Endothelial cell of umbilical vein (primary cell): ENCODE measurements at regions not wholly inside any gene's neighbourhood (a gene's known extent, or its start where the extent isn't known, plus 50 kb on each side); places are given as distances from the start of the nearest gene placed in this dataset.

Source experiments
- BruUV-seq: library from RNA; stranded (reverse); fragments of 400-500 nt; replicated peaks from 2 replicates; lab custom pipeline; 2021; lab: Mats Ljungman, UMichigan
- CTCF ChIA-PET: fragments of 300-600, 350-600 bp; sonication (Branson Sonifier 250); formaldehyde crosslinking; loops from one replicate; lab custom pipeline; 2021; ENCODE audit warnings: antibody characterized with exemption, inconsistent platforms; lab: Charles Lee
- POLR2A ChIA-PET: fragments of 300-600, 350-600 bp; sonication (Branson Sonifier 250); formaldehyde crosslinking; loops from one replicate; lab custom pipeline; 2021; ENCODE audit warnings: antibody characterized with exemption, inconsistent platforms; lab: Charles Lee
- DNase-seq: peaks from one replicate; pipeline ENCODE4 v3.0.0-alpha.2; 2011; ENCODE audit warnings: low read depth, low spot score
- FAIRE-seq: peaks from 2 replicates; lab custom pipeline; 2011; peaks lifted over from hg19 to GRCh38; lab: Jason Lieb, UNC
- H2AFZ ChIP-seq: 2 replicates; pipeline ENCODE4 v1.6.0; 2012; ENCODE audit warnings: low read depth, low read length, control low read depth, inconsistent platforms
- H3K27ac ChIP-seq: 2 replicates; pipeline ENCODE4 v1.5.1; 2011; ENCODE audit warnings: low read depth, mild to moderate bottlenecking, control low read depth, low read length, moderate library complexity; ENCODE audit not compliant: insufficient read depth
- H3K27me3 ChIP-seq, 2 experiments: 2 replicates each; pipeline versions ENCODE4 v1.6.0 to v1.6.1; 2011; ENCODE audit warnings: low read length in 2 of 2, mixed read lengths in 1 of 2; ENCODE audit not compliant: control insufficient read depth in 2 of 2, insufficient read depth in 2 of 2
- H3K36me3 ChIP-seq, 2 experiments: 2 replicates in 1 of 2; 3 replicates in 1 of 2; pipeline ENCODE4 v1.5.1; 2011; ENCODE audit warnings: low read length in 2 of 2, mild to moderate bottlenecking in 1 of 2, moderate library complexity in 1 of 2; ENCODE audit not compliant: control insufficient read depth in 2 of 2, insufficient read depth in 2 of 2; ENCODE audit errors: extremely low read depth in 1 of 2
- H3K4me1 ChIP-seq: 3 replicates; pipeline ENCODE4 v1.5.1; 2011; ENCODE audit warnings: mild to moderate bottlenecking, low read length; ENCODE audit not compliant: control insufficient read depth, insufficient read depth; ENCODE audit errors: extremely low read depth
- H3K4me2 ChIP-seq: 2 replicates; pipeline ENCODE4 v1.6.1; 2011; ENCODE audit warnings: low read length, control low read depth, mixed read lengths; ENCODE audit not compliant: insufficient read depth
- H3K4me3 ChIP-seq, 3 experiments: fragments of 200-600 bp in 1 of 3; sonication (generic), shearing (Covaris generic) in 1 of 3; replicated peaks in 1 of 3; 2 replicates each; pipeline ENCODE4 v1.5.1; 2011 to 2016; ENCODE audit warnings: control low read depth in 3 of 3, low read length in 3 of 3, mild to moderate bottlenecking in 2 of 3, inconsistent platforms in 1 of 3, low read depth in 1 of 3, moderate library complexity in 1 of 3; ENCODE audit not compliant: insufficient read depth in 1 of 3
- H3K79me2 ChIP-seq: 2 replicates; pipeline ENCODE4 v1.6.0; 2012; ENCODE audit warnings: low read length, inconsistent platforms; ENCODE audit not compliant: control insufficient read depth, insufficient read depth
- H3K9ac ChIP-seq: replicated peaks from 2 replicates; pipeline ENCODE3; 2011; ENCODE audit warnings: low read length, control low read depth; ENCODE audit not compliant: insufficient read depth; ENCODE audit errors: extremely low read depth
- H3K9me1 ChIP-seq: replicated peaks from 3 replicates; pipeline ENCODE4 v1.6.0; 2011; ENCODE audit warnings: mild to moderate bottlenecking, low read length; ENCODE audit not compliant: control insufficient read depth, insufficient read depth; ENCODE audit errors: extremely low read depth
- H3K9me3 ChIP-seq: replicated peaks from 2 replicates; pipeline ENCODE4 v1.5.1; 2012; ENCODE audit warnings: low read length, inconsistent platforms; ENCODE audit not compliant: control insufficient read depth, insufficient read depth
- H4K20me1 ChIP-seq: replicated peaks from 2 replicates; pipeline ENCODE3; 2011; ENCODE audit warnings: mild to moderate bottlenecking, low read length; ENCODE audit not compliant: control insufficient read depth, insufficient read depth; ENCODE audit errors: extremely low read depth
- EZH2 ChIP-seq: IDR thresholded peaks from 2 replicates; pipeline ENCODE4 v1.6.1; 2012; ENCODE audit warnings: borderline replicate concordance, low read depth, mild to moderate bottlenecking, moderate library complexity, low read length, inconsistent platforms; ENCODE audit not compliant: severe bottlenecking
- FOS ChIP-seq: IDR thresholded peaks from 2 replicates; pipeline ENCODE4 v1.6.1; 2011; ENCODE audit warnings: mild to moderate bottlenecking, low read length, moderate library complexity, borderline replicate concordance; ENCODE audit not compliant: insufficient read depth
- GATA2 ChIP-seq: IDR thresholded peaks from 2 replicates; pipeline ENCODE4 v1.7.0; 2011; ENCODE audit warnings: low read depth, mild to moderate bottlenecking, moderate library complexity, mixed read lengths, low read length; ENCODE audit not compliant: insufficient read length, insufficient read depth
- JUN ChIP-seq: IDR thresholded peaks from 2 replicates; pipeline ENCODE4 v1.6.1; 2011; ENCODE audit warnings: borderline replicate concordance, low read depth; ENCODE audit not compliant: insufficient read length, insufficient read depth
- MYC ChIP-seq: IDR thresholded peaks from one replicate; pipeline ENCODE4 v1.6.1; 2011; ENCODE audit warnings: mild to moderate bottlenecking, low read depth, low read length
- POLR2A ChIP-seq: IDR thresholded peaks from 2 replicates; pipeline ENCODE4 v1.6.1; 2012; ENCODE audit warnings: low read depth, mild to moderate bottlenecking, control low read depth, low read length
- POLR2AphosphoS5 ChIP-seq: IDR thresholded peaks from 2 replicates; pipeline ENCODE4 v1.6.1; 2012; ENCODE audit warnings: low read depth, mild to moderate bottlenecking, control low read depth, low read length, moderate library complexity; ENCODE audit not compliant: insufficient read depth
- dilution Hi-C: fragments of 300-500 bp; cut with MboI; formaldehyde crosslinking; loops from one replicate; pipeline ENCODE4 v1.15.0; 2019; ENCODE audit warnings: low sequenced_read_pairs; ENCODE audit not compliant: extremely low pct_ligation_motif_present
- intact Hi-C: fragments of 100-400 bp; cut with micrococcal nuclease; formaldehyde crosslinking; loops from one replicate; pipeline ENCODE4 v1.10.0; 2022
- TF ChIP-seq, protein P1 (sequence below): IDR thresholded peaks from 2 replicates; pipeline ENCODE4 v1.6.1; 2011; ENCODE audit not compliant: insufficient read depth, insufficient read length
- TF ChIP-seq, protein P2 (sequence below), 2 donors: IDR thresholded peaks; 1 replicate in 1 of 2; 2 replicates in 1 of 2; pipeline ENCODE4 v1.5.1; 2011; ENCODE audit warnings: low read length in 2 of 2, mild to moderate bottlenecking in 2 of 2, moderate library complexity in 2 of 2, control low read depth in 1 of 2, inconsistent platforms in 1 of 2, low read depth in 1 of 2; ENCODE audit not compliant: insufficient read depth in 1 of 2; ENCODE audit errors: extremely low read depth in 1 of 2

DNA sequence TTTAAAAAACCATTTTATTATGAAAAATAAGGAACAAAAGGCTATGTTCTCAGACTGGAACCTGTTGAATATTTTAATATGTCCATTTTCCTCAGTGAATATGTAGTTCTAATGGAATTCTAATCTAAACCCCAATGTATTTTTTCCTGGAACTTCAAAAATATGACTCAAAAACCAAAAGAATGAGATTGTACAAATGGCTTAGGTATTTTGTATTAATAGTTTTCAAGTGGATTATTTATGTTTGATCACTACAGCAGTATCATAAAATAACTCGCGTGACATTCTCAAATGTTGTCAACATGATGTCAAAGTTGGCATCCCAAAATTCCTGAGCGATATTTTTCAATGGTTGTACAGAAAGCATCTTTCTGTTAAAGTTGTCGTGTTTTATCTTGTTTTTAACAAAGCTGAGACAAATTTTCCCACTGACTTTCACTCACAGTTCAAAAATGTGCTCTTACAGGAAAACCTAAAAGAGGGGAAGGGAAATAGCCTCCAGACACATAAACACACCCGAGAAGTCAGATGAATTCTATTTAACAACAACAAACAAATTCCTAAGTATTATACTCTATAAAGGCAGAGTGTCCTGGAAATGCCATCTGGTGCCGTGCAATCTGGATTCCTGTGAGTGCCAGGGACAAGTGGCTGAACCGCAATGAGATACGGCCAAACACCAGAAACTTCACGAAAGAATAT is 68.1 kb upstream of the TAS2R1 start:
- DNase-seq = no peak
- Histone ChIP-seq H3K9me3 (peaks cover 3% of the 10 kb centered on the region), H3K9me1 (no peaks in the 10 kb centered on the region), H3K4me2 (no peak overlapping the region), H3K4me1 (no peaks in the 10 kb centered on the region), H3K27ac (no peak overlapping the region), H3K4me3 (no peak overlapping the region), H3K79me2 (no peaks in the 10 kb centered on the region), H3K27me3 (no peaks in the 10 kb centered on the region), H3K36me3 (no peaks in the 10 kb centered on the region), H2AFZ (no peak overlapping the region), H3K9ac (no peak overlapping the region), H4K20me1 (no peaks in the 10 kb centered on the region)
- no TSS peak for BruUV-seq
- dilution Hi-C loops (no loop called here), intact Hi-C loops (no loop called here)
- FAIRE-seq = no peak
- CTCF ChIA-PET = no interaction called here
- POLR2A ChIA-PET = no interaction called here
- TF ChIP-seq FOS = no peak
- TF ChIP-seq, protein P1, sequence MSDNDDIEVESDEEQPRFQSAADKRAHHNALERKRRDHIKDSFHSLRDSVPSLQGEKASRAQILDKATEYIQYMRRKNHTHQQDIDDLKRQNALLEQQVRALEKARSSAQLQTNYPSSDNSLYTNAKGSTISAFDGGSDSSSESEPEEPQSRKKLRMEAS = no peak
- TF ChIP-seq, protein P2, sequence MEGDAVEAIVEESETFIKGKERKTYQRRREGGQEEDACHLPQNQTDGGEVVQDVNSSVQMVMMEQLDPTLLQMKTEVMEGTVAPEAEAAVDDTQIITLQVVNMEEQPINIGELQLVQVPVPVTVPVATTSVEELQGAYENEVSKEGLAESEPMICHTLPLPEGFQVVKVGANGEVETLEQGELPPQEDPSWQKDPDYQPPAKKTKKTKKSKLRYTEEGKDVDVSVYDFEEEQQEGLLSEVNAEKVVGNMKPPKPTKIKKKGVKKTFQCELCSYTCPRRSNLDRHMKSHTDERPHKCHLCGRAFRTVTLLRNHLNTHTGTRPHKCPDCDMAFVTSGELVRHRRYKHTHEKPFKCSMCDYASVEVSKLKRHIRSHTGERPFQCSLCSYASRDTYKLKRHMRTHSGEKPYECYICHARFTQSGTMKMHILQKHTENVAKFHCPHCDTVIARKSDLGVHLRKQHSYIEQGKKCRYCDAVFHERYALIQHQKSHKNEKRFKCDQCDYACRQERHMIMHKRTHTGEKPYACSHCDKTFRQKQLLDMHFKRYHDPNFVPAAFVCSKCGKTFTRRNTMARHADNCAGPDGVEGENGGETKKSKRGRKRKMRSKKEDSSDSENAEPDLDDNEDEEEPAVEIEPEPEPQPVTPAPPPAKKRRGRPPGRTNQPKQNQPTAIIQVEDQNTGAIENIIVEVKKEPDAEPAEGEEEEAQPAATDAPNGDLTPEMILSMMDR (IDR thresholded peaks at IDR 0.05; ENCODE audit: extremely low read depth in 1 of 2, insufficient read depth in 1 of 2, low read depth in 1 of 2, low read length in 2 of 2) = no peak
- no peak for TF ChIP-seq POLR2AphosphoS5
- no peak for TF ChIP-seq POLR2A
- no peak for TF ChIP-seq GATA2
- TF ChIP-seq EZH2 = no peak
- no peak for TF ChIP-seq MYC
- TF ChIP-seq JUN = no peak
